Spleen (tissue), 7 donors: ENCODE measurements at regions not wholly inside any gene's neighbourhood (a gene's known extent, or its start where the extent isn't known, plus 50 kb on each side); places are given as distances from the start of the nearest gene placed in this dataset.

Source experiments
- CTCF ChIP-seq, 11 experiments: fragments of 200-600 bp in 7 of 11; fragments of 450-650 bp in 4 of 11; sonication (generic) in 4 of 11; IDR thresholded peaks in 8 of 11; conservative IDR thresholded peaks in 3 of 11; 1 replicate in 7 of 11; 2 replicates in 4 of 11; pipeline versions ENCODE4 v1.4.0 to v1.8.0; 2016 to 2021; ENCODE audit warnings: antibody characterized with exemption in 11 of 11, inconsistent platforms in 4 of 11, mild to moderate bottlenecking in 1 of 11
- POLR2AphosphoS5 ChIP-seq, 3 donors: sonication (generic); formaldehyde crosslinking; IDR thresholded peaks; one replicate each; pipeline ENCODE4 v1.5.1; 2017; ENCODE audit warnings: antibody characterized with exemption in 3 of 3
- donor health status: DM: no; HTN: no; CAD: no; lungs with moderate emphysema.
- donor health status: DM: no; HTN: no; CAD: no.
- donor health status: DM: no; HTN: no; CAD: no.

GRCh38 chr9:79308012-79308411, 263.8 kb upstream of the TLE4 start:
- TF ChIP-seq POLR2AphosphoS5 (IDR thresholded peaks at IDR 0.05), result no peak
- no peak for TF ChIP-seq CTCF (IDR thresholded peaks at IDR 0.05 in 8 of 11, conservative IDR thresholded peaks at IDR 0.05 in 3 of 11)
